IMR-90 (cell line): ENCODE measurements at regions not wholly inside any gene's neighbourhood (a gene's known extent, or its start where the extent isn't known, plus 50 kb on each side); places are given as distances from the start of the nearest gene placed in this dataset.

Experiments
- ATAC-seq: fragments of 200-7000 bp; cut with Tn5 transposase; 2 replicates; pipeline ENCODE4 v1.9.1; 2020; ENCODE audit warnings: low read depth, mild to moderate bottlenecking, moderate library complexity
- BruUV-seq: library from RNA; stranded (reverse); fragments of 400-500 nt; replicated peaks from 2 replicates; lab custom pipeline; 2021; lab: Mats Ljungman, UMichigan
- CTCF ChIA-PET: fragments of 300-600 bp; formaldehyde crosslinking; extraction: SDS; loops from one replicate; lab custom pipeline; 2021; ENCODE audit warnings: antibody characterized with exemption; lab: Yijun Ruan, JAX
- POLR2A ChIA-PET: fragments of 300-600 bp; sonication (Branson Sonifier 250); formaldehyde crosslinking; loops from one replicate; lab custom pipeline; 2022; ENCODE audit warnings: antibody characterized with exemption; ENCODE audit not compliant: unreplicated experiment; lab: Charles Lee
- DNase-seq: peaks from one replicate; pipeline ENCODE4 v3.0.0; 2013
- H2AFZ ChIP-seq: replicated peaks from 2 replicates; pipeline ENCODE3; 2013; ENCODE audit warnings: low read length, mild to moderate bottlenecking; ENCODE audit not compliant: poor library complexity
- H2AK5ac ChIP-seq: 2 replicates; pipeline ENCODE4 v1.6.1; 2013; ENCODE audit warnings: low read depth, low read length, inconsistent platforms
- H2AK9ac ChIP-seq: replicated peaks from 2 replicates; pipeline ENCODE3; 2013; ENCODE audit warnings: mild to moderate bottlenecking, low read depth, low read length, moderate library complexity; ENCODE audit not compliant: poor library complexity
- H2BK120ac ChIP-seq: 2 replicates; pipeline ENCODE4 v1.6.1; 2013; ENCODE audit warnings: low read depth, low read length, inconsistent platforms
- H2BK15ac ChIP-seq: 3 replicates; pipeline ENCODE4 v1.6.1; 2013; ENCODE audit warnings: low read depth, low read length, inconsistent platforms
- H2BK20ac ChIP-seq: 2 replicates; pipeline ENCODE4 v1.6.1; 2013; ENCODE audit warnings: low read depth, mild to moderate bottlenecking, inconsistent platforms, low read length, moderate library complexity
- H2BK5ac ChIP-seq: 2 replicates; pipeline ENCODE4 v1.6.1; 2013; ENCODE audit warnings: mild to moderate bottlenecking, low read depth, low read length, inconsistent platforms; ENCODE audit not compliant: poor library complexity, severe bottlenecking
- H3K14ac ChIP-seq: replicated peaks from 2 replicates; pipeline ENCODE4 v1.6.1; 2013; ENCODE audit warnings: low read depth, low read length, inconsistent platforms
- H3K18ac ChIP-seq: 2 replicates; pipeline ENCODE4 v1.6.1; 2013; ENCODE audit warnings: low read depth, low read length, control low read depth
- H3K23ac ChIP-seq: 2 replicates; pipeline ENCODE4 v1.6.1; 2013; ENCODE audit warnings: low read depth, low read length, inconsistent platforms
- H3K27ac ChIP-seq: 2 replicates; pipeline ENCODE4 v1.5.1; 2013; ENCODE audit warnings: mild to moderate bottlenecking, control low read depth, low read length; ENCODE audit not compliant: insufficient read depth
- H3K27me3 ChIP-seq: 2 replicates; pipeline ENCODE4 v1.6.1; 2013; ENCODE audit warnings: low read length; ENCODE audit not compliant: control insufficient read depth, insufficient read depth
- H3K36me3 ChIP-seq: 2 replicates; pipeline ENCODE4 v1.6.1; 2013; ENCODE audit warnings: low read length, mixed read lengths; ENCODE audit not compliant: control insufficient read depth, insufficient read depth
- H3K4ac ChIP-seq: 2 replicates; pipeline ENCODE4 v1.6.1; 2013; ENCODE audit warnings: low read depth, low read length, inconsistent platforms
- H3K4me1 ChIP-seq: 2 replicates; pipeline ENCODE4 v1.6.1; 2013; ENCODE audit warnings: low read length, mixed read lengths; ENCODE audit not compliant: control insufficient read depth, insufficient read depth
- H3K4me2 ChIP-seq: 2 replicates; pipeline ENCODE4 v1.6.1; 2013; ENCODE audit warnings: low read depth, mild to moderate bottlenecking, control low read depth, low read length, moderate library complexity
- H3K4me3 ChIP-seq: 2 replicates; pipeline ENCODE4 v1.5.1; 2013; ENCODE audit warnings: low read depth, mild to moderate bottlenecking, control low read depth, low read length, moderate library complexity; ENCODE audit not compliant: insufficient read depth
- H3K56ac ChIP-seq: 2 replicates; pipeline ENCODE4 v1.6.1; 2013; ENCODE audit warnings: low read length, inconsistent platforms; ENCODE audit not compliant: insufficient read depth; ENCODE audit errors: extremely low read depth
- H3K79me1 ChIP-seq, 2 experiments: 2 replicates each; pipeline ENCODE4 v1.6.1; 2013; ENCODE audit warnings: low read length in 2 of 2, inconsistent platforms in 1 of 2, low read depth in 1 of 2
- H3K9ac ChIP-seq: 2 replicates; pipeline ENCODE4 v1.6.1; 2013; ENCODE audit warnings: low read depth, low read length, control low read depth
- H3K9me1 ChIP-seq: 2 replicates; pipeline ENCODE4 v1.6.1; 2013; ENCODE audit warnings: low read length, inconsistent platforms; ENCODE audit not compliant: insufficient read depth
- H3K9me3 ChIP-seq: 2 replicates; pipeline ENCODE4 v1.6.1; 2013; ENCODE audit warnings: low read length; ENCODE audit not compliant: control insufficient read depth, insufficient read depth
- H4K20me1 ChIP-seq: 2 replicates; pipeline ENCODE4 v1.6.1; 2013; ENCODE audit warnings: low read length, inconsistent platforms; ENCODE audit not compliant: insufficient read depth
- H4K5ac ChIP-seq: 2 replicates; pipeline ENCODE4 v1.6.1; 2013; ENCODE audit warnings: mild to moderate bottlenecking, low read depth, low read length, control low read depth
- H4K8ac ChIP-seq, 2 experiments: 2 replicates each; pipeline ENCODE4 v1.6.1; 2013; ENCODE audit warnings: low read depth in 2 of 2, low read length in 2 of 2, control low read depth in 1 of 2, inconsistent platforms in 1 of 2
- H4K91ac ChIP-seq: 2 replicates; pipeline ENCODE4 v1.6.1; 2013; ENCODE audit warnings: low read depth, low read length, inconsistent platforms; ENCODE audit not compliant: insufficient read depth
- BHLHE40 ChIP-seq: fragments of 150-350 bp; IDR thresholded peaks from 2 replicates; pipeline ENCODE4 v1.6.1; 2016; ENCODE audit warnings: mild to moderate bottlenecking, low read depth, low read length
- CEBPB ChIP-seq: IDR thresholded peaks from 2 replicates; pipeline ENCODE4 v1.6.1; 2012; ENCODE audit warnings: low read depth, low read length, improper control_type of control experiment
- CTCF ChIP-seq: conservative IDR thresholded peaks from 2 replicates; pipeline ENCODE4 v1.5.1; 2012; ENCODE audit warnings: mild to moderate bottlenecking, low read depth, low read length, improper control_type of control experiment
- FOS ChIP-seq: fragments of 150-350 bp; IDR thresholded peaks from 2 replicates; pipeline ENCODE4 v1.6.1; 2016; ENCODE audit warnings: low read depth, low read length
- MAZ ChIP-seq: IDR thresholded peaks from 2 replicates; pipeline ENCODE4 v1.6.1; 2012; ENCODE audit warnings: low read depth, mild to moderate bottlenecking, low read length, improper control_type of control experiment, moderate library complexity, borderline replicate concordance
- MXI1 ChIP-seq: IDR thresholded peaks from 2 replicates; pipeline ENCODE4 v1.6.1; 2012; ENCODE audit warnings: low read depth, mild to moderate bottlenecking, low read length, moderate library complexity, borderline replicate concordance
- POLR2A ChIP-seq: IDR thresholded peaks from 2 replicates; pipeline ENCODE4 v1.6.1; 2012; ENCODE audit warnings: mild to moderate bottlenecking, low read depth, low read length
- RAD21 ChIP-seq: IDR thresholded peaks from 2 replicates; pipeline ENCODE4 v1.6.1; 2012; ENCODE audit warnings: low read length, improper control_type of control experiment
- RFX5 ChIP-seq: IDR thresholded peaks from 2 replicates; pipeline ENCODE4 v1.8.0; 2012; ENCODE audit warnings: low read depth, mild to moderate bottlenecking, low read length, moderate library complexity
- SMC3 ChIP-seq: fragments of 150-350 bp; IDR thresholded peaks from 2 replicates; pipeline ENCODE4 v1.6.1; 2016; ENCODE audit warnings: low read depth, mild to moderate bottlenecking, antibody characterized with exemption, low read length, moderate library complexity
- USF2 ChIP-seq: fragments of 150-350 bp; IDR thresholded peaks from 2 replicates; pipeline ENCODE4 v1.6.1; 2017; ENCODE audit warnings: mild to moderate bottlenecking, antibody characterized with exemption, low read length, low read depth
- WGBS, 2 experiments: methylation state at CpG; one replicate each; pipeline versions ENCODE4 v1.1.5 to v1.1.7; 2013; ENCODE audit warnings: missing lambda C conversion rate in 2 of 2; ENCODE audit not compliant: insufficient read length in 1 of 2; ENCODE audit errors: extremely low coverage in 2 of 2; 5-methylcytosine and 5-hydroxymethylcytosine counted together
- dilution Hi-C: fragments of 300-500 bp; cut with HindIII; formaldehyde crosslinking; loops from one replicate; pipeline ENCODE4 v1.14.3; 2018; ENCODE audit warnings: low sequenced_read_pairs; ENCODE audit not compliant: unreplicated experiment
- in situ Hi-C: fragments of 300-500 bp; cut with MboI; formaldehyde crosslinking; loops from 3 replicates; pipeline ENCODE4 v1.14.3; 2019; ENCODE audit warnings: low sequenced_read_pairs, inconsistent platforms, mixed read lengths
- intact Hi-C: fragments of 100-400 bp; cut with micrococcal nuclease; formaldehyde crosslinking; loops from 2 replicates; pipeline ENCODE4 v1.10.0; 2022
- TF ChIP-seq, protein P1 (sequence below): fragments of 150-350 bp; IDR thresholded peaks from 2 replicates; pipeline ENCODE4 v1.6.1; 2016; ENCODE audit warnings: low read depth, mild to moderate bottlenecking, low read length, moderate library complexity, borderline replicate concordance

DNA sequence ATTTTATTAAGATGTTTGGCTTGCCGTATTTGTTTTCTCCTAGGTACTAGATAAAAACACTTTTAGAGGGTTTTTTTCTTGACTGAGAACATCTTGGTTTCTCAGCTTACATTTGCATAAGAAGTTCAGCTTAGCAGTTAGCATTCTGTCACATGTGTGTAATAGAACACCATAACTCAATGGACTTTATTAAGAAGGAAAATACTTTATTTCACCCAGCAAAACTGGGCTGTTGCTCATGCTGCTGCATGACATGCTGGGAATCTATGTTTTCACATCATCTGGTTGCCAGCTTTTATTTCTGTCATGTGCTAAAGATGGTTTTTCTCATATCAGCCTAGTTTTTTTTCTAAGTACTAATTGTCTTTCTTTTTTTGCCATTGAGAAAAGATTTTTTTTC lies 144.6 kb downstream of the UTRN start:
- TF ChIP-seq RAD21 (no peak), CTCF (no peak), POLR2A (no peak), FOS (no peak), RFX5 (no peak), MXI1 (no peak), BHLHE40 (no peak), MAZ (no peak), USF2 (no peak), SMC3 (no peak), CEBPB (no peak)
- TF ChIP-seq, protein P1, sequence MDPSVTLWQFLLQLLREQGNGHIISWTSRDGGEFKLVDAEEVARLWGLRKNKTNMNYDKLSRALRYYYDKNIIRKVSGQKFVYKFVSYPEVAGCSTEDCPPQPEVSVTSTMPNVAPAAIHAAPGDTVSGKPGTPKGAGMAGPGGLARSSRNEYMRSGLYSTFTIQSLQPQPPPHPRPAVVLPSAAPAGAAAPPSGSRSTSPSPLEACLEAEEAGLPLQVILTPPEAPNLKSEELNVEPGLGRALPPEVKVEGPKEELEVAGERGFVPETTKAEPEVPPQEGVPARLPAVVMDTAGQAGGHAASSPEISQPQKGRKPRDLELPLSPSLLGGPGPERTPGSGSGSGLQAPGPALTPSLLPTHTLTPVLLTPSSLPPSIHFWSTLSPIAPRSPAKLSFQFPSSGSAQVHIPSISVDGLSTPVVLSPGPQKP = no peak
- Histone ChIP-seq H3K4ac (no peak overlapping the region), H3K23ac (no peak overlapping the region), H3K79me1 (peaks cover 0 to 3% of the 10 kb centered on the region in 2 experiments; a peak in 3 of 4 replicates), H4K20me1 (no peaks in the 10 kb centered on the region), H3K9me3 (no peaks in the 10 kb centered on the region), H3K9ac (no peak overlapping the region), H3K9me1 (peaks cover 4% of the 10 kb centered on the region), H3K36me3 (peaks cover 5% of the 10 kb centered on the region), H4K8ac (no peak overlapping the region), H3K27ac (no peak overlapping the region), H2BK15ac (no peak overlapping the region), H3K18ac (no peak overlapping the region), H2AK5ac (no peak overlapping the region), H3K14ac (no peak overlapping the region), H2BK120ac (no peak overlapping the region), H2AK9ac (no peak overlapping the region), H3K27me3 (no peaks in the 10 kb centered on the region), H3K4me1 (no peaks in the 10 kb centered on the region), H4K5ac (no peak overlapping the region), H4K91ac (no peak overlapping the region), H3K4me2 (no peak overlapping the region), H3K4me3 (no peak overlapping the region), H3K56ac (no peak overlapping the region), H2BK20ac (no peak overlapping the region), H2AFZ (no peak overlapping the region), H2BK5ac (no peak overlapping the region)
- POLR2A ChIA-PET = no interaction called here
- no peak for DNase-seq
- no TSS peak for BruUV-seq
- CTCF ChIA-PET = interaction anchor here (0.6 kb wide), 2 partner anchors 42 to 72 kb away, joined by 3 to 5 read pairs; no protein-coding TSS in a partner anchor
- ATAC-seq = no peak
- intact Hi-C loops = no loop called here
- dilution Hi-C loops = no loop called here
- no CpG with 5 or more reads among the region's 1 CpG for whole genome bisulfite sequencing, 2 experiments
- in situ Hi-C loops = no loop called here
